Skin epidermis (tissue), 12 donors: ENCODE measurements at regions not wholly inside any gene's neighbourhood (a gene's known extent, or its start where the extent isn't known, plus 50 kb on each side); places are given as distances from the start of the nearest gene placed in this dataset.
"Not testable (repeated sequence)": the region's sequence is repeated elsewhere in the genome, so short reads cannot be mapped to it uniquely, and the experiment has no call there.

Experiments
- H3K27ac ChIP-seq, 21 experiments: fragments of 200-600 bp; sonication (generic) in 11 of 21; one replicate each; pipeline ENCODE4 v1.5.0; 2020; ENCODE audit warnings: mild to moderate bottlenecking in 3 of 21, inconsistent platforms in 2 of 21, moderate library complexity in 2 of 21
- H3K4me3 ChIP-seq, 7 experiments: fragments of 200-600 bp; sonication (generic) in 2 of 7; one replicate each; pipeline ENCODE4 v1.5.0; 2020; ENCODE audit warnings: inconsistent platforms in 2 of 7, mild to moderate bottlenecking in 2 of 7, moderate library complexity in 1 of 7

DNA sequence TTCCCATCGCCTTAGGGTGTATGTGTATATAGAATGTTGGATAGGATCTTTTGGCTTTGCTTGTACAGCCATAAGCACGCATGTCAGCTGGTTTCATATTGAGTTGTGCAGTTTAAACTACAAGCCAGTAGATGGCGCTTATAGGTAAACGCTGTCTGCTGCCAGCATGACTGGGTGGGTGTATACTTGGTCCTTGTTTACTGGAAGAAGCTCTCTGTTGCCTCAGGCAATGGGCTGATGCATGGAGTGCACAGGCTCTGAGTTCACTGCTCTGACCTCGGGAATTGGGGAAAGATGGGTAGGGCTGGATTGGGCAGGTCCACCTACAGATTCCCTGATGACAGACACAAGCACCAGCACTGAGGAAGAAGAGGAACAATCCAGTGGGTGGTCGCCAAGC lies 831.5 kb downstream of the STIM2 start:
- H3K27ac ChIP-seq, result no peak overlapping the region
- H3K4me3 ChIP-seq, result no peak overlapping the region

DNA sequence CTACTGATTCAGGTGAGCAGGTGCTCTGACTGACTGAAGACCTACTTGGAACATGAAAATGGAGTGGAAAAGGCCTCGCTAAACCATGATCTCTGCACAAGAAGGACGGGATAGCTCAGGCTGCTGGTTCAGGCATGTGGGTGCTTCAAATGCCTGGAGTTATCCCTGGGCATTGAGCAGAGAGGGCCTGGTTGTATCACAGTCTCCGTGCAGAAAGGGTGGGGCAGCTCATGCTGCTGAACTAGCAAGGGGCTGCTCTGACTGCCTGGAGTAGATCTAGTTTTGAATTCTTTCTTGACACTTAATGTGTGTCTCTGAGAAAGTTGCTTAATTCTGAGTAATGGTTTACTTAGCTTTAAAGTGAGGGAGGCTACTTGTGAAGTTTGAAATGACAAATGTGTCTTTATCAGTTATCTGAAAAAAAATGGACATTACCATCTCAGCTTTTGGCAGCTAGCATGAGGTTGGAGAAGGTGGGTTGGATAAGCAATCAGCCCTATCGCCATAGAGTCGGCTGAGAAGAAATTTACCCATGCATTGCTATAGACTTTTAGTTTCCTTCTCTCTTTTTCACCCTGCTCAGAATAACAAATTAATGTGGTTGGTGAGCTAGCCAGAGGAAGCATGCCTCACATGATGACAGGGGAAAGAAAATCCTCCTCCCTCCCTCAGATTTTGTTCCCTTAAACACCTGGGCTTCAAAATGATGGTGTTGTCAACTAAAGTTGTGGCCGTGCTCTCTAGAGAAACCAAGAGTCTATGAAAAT lies 832.4 kb downstream of the STIM2 start:
- Histone ChIP-seq H3K4me3 (no peak overlapping the region), H3K27ac (no peak overlapping the region)

DNA sequence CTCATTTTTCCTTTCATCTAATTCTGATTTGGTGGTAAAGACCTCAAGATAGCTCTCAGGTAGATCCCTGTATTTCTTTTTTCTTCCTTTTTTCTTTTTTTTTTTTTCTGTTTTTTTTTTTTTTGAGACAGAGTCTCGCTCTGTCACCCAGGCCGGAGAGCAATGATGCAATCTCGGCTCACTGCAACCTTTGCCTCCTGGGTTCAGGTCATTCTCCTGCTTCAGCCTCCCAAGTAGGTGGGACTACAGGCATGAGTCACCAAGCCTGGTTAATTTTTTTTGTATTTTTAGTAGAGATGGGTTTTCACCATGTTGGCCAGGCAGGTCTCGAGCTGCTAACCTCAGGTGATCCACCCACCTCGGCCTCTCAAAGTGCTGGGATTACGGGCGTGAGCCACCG lies 835.6 kb downstream of the STIM2 start:
- H3K27ac ChIP-seq, result not testable (repeated sequence)

DNA sequence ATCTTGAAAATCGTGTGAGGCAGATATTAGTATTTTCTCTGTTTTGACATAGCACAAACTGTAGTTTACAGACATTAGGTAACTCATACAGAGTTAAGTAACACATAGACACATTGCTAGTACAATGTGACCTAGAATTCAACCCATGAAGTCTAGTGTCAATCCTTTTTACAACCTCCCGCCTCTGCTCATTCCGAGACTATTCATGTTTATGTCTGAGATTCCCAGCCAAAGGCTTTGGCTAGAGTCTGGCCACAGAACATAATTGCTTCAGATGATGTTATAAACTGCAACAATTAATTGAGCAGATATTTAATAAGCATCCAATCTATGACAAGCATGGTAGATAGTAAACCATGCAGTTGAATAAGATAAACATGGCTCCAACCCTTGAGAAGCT lies 841.0 kb downstream of the STIM2 start:
- Histone ChIP-seq H3K27ac (peak overlapping the region in 1 of 21 experiments; percentile 3), H3K4me3 (no peak overlapping the region)

More for the DNA sequence above, 835.6 kb downstream of the STIM2 start:
- not testable (repeated sequence) for H3K4me3 ChIP-seq

DNA sequence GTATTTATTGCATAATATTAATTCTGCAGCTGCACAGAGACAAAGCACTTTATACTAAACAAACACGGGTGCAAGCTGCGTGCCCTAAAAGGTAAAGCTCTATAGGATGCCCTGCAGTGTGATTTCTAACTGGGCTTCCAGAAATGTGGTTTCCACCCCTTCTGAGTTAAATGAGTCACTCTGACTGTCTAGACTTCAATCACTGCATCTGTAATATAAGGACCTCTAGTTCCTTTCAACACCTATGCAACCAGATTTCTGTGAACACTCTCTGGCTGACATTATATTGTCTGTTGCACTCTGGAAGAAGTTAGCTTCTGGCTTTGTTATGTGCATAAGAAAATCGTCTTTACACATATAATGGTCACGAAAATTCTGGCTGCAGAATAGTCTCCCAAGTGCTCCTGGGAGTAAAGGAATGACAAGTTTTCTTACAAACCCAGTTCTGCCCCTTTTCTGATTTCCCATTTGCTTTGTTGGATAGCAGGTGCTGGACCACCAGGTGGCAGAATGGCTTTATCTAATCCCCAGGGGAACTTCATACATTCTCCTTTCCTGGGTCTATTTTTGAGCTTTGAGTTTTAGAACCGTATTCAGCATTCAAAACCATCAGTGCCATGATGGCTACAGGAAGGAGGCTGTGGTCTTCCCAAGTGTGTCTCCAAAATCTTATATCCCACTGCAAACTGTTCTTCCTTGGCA lies 842.2 kb downstream of the STIM2 start:
- H3K4me3 ChIP-seq, result no peak overlapping the region
- no peak overlapping the region for H3K27ac ChIP-seq

DNA sequence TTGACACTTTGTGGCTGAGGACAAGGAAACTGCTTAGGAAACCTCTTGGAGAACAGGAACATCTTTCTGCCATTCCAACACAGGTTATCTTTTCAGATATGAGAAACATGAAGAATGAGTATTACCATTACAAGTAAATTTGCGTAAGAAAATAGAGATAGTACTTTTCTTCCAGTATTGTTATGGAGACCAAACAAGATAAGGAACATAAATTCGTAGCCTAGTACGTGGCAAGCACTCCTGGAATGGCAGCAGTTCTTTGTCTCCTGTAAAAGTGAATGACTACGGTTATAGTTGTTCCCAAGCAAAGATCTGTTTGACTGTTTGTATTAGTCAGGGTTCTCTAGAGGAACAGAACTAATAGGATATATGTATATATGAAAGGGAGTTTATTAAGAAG lies 843.1 kb downstream of the STIM2 start:
- H3K4me3 ChIP-seq, result no peak overlapping the region
- no peak overlapping the region for H3K27ac ChIP-seq

DNA sequence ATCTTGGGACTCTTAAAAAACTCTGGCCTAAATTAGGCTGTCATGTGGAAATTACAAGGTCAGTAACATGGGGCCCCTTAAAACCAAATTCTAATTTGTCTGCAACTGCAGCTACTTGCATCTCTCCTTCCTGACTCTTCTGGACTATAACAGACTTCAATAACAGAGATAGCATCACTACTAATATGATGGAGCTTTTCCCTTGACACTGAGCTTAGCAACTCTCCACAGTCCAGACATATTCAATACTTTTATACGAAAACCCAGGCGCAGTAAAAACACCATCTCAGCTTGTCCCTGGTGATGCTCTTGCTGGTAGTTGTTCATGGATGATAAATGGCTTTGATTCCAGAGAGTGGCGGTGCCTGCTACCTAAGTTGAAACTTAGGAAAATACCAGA lies 850.4 kb downstream of the STIM2 start:
- Histone ChIP-seq H3K4me3 (no peak overlapping the region), H3K27ac (no peak overlapping the region)

DNA sequence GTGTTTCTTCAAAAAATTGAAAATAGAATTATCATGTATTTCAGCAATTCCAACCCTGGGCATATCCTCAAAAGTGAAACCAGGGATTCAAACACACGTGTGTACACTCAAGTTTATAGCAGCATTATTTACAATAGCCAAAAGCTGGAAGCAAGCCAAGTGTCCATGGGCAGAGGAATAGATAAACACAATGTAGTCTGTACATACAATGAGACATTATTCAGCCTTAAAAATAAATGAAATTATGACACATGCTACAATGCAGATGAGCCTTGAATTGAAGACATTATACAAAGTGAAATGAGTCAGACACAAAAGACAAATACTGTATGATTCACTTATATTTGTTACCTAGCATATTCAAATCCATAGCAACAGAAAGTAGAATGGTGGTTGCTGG lies 853.4 kb downstream of the STIM2 start:
- no peak overlapping the region for H3K4me3 ChIP-seq
- no peak overlapping the region for H3K27ac ChIP-seq

DNA sequence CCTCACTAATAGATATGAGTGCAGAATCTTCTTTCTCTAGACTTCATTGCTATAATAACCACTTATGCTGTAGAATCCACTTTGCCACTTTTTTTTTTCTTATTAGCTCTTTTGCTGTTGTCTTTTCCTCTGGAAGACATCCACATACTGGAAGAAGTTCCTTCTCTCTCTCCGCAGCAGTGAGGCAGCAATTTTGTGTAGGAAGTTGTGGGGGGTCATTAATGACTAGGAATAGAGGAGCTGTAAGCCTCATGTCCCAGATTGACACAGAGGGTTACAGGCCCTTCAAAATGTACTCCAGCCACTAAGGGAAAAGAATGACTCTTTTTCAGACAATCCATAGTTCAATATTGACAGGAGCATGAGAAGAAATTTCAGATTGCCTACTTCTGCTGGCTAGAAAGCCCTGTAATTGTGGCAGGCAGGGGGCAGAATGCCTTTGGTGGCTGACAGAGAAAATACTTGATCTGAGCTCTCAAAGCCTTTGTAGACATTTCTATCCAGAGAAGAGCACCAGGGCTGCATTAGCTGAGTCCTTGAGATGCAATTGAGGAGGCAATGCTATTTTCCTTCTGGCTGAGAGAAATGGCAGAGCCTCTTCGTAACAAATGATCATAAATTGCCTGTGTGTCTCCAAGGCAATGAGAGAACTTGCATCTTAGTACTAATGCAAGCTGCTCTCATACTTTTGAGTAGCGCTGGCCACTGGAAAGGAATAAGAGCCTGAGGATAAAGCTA lies 856.2 kb downstream of the STIM2 start:
- Histone ChIP-seq H3K4me3 (no peak overlapping the region), H3K27ac (no peak overlapping the region)

DNA sequence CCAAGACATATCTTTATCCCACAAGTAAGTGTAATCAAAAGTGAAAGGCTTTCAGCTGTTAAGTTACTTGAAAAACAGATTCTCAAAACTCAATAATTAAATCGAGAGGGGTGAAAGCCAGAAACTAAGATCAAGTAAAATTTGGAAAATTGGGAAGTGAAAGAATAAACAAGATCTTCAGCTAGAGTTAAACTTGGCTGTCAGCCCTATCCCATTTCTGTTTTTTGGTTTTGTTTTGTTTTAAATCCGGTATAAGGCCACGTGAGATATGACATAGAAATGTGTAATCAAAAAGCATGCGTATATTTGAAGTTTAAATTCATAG lies 856.8 kb downstream of the STIM2 start:
- no peak overlapping the region for H3K4me3 ChIP-seq
- no peak overlapping the region for H3K27ac ChIP-seq

DNA sequence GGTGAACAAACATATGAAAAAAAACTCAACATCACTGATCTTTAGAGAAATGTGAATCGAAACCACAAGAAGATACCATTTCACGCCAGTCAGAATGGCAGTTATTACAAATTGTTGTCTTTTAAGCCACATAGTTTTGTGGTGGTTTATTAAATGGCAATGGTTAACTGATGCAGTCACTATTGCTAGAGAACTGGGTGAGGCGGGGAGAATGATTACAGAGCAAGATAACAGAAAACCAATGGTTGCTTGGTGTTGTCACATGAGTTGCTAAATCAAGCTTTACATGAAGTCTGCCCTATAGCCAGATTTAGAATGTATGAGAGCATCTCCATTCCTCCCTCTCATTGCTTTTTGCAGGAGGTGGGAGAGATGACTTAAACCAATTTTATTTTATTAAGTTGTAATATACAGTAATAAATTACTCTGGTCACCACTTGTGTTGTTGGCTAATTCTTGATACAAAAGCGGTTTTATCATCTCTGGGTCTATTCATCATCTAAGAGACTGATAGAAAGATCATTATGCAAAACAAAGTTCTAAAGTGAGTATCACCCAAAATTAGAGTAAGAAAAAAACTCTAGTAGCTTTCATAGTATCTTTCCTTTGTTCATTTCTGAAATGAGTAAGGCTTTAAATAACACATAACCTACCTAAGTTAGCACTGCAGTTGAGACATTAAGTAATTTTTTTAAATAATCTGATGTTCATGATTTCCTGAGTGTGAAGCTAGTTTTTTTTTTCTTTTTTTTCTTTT lies 859.5 kb downstream of the STIM2 start:
- no peak overlapping the region for H3K4me3 ChIP-seq
- no peak overlapping the region for H3K27ac ChIP-seq

DNA sequence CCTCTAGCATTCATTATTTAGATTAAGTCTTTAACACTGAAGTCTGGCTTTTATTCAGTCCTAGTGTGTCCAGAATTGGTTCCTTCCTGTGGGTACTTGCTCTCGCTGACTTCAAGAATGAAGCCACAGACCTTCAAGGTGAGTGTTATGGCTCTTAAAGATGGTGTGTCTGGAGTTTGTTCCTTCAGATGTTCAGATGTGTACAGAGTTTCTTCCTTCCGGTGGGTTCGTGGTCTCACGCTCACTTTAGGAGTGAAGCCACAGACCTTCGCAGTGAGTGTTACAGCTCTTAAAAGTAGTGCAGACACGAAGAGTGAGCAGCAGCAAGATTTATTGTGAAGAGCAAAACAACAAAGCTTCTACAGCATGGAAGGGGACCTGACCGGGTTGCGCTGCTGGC lies 860.6 kb downstream of the STIM2 start:
- Histone ChIP-seq H3K27ac (no peak overlapping the region), H3K4me3 (no peak overlapping the region)

DNA sequence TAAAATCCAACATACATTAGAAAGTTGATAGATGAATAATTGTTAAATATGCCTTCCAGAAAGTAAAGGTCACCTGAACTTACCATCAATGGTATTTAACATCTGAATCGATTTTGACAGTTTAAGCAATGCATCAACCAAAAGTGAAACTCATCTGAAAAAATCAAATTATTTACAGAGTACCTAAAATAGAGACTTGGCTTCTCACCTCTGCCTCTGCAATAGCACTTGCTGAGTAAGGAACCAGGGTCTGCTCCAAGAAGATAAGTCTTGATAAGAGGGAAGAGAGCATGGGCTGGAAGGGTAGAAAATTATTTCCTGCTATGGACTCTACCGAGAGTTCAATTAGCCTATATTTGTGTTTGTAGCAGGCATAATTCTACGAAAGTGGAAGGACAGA lies 868.3 kb downstream of the STIM2 start:
- Histone ChIP-seq H3K4me3 (no peak overlapping the region), H3K27ac (no peak overlapping the region)

DNA sequence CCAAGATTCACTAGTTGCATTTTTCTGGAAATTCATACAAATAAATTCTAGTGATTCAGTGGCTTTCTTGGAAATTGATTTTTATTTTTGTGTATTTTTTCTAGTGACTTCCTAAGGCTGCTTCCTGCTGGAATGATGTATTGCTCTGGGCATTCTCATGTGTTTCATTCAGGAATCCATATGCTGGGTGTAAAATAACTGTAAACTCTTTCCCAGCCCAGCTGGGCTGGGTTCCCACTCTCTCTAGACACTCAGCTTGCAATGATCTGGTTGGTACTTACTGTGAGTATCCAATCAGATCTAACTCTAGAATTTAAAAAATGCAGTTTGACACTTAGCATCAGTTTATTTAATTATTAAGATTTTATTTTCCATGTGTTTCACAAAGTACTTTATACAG lies 882.2 kb downstream of the STIM2 start:
- no peak overlapping the region for H3K4me3 ChIP-seq
- no peak overlapping the region for H3K27ac ChIP-seq

DNA sequence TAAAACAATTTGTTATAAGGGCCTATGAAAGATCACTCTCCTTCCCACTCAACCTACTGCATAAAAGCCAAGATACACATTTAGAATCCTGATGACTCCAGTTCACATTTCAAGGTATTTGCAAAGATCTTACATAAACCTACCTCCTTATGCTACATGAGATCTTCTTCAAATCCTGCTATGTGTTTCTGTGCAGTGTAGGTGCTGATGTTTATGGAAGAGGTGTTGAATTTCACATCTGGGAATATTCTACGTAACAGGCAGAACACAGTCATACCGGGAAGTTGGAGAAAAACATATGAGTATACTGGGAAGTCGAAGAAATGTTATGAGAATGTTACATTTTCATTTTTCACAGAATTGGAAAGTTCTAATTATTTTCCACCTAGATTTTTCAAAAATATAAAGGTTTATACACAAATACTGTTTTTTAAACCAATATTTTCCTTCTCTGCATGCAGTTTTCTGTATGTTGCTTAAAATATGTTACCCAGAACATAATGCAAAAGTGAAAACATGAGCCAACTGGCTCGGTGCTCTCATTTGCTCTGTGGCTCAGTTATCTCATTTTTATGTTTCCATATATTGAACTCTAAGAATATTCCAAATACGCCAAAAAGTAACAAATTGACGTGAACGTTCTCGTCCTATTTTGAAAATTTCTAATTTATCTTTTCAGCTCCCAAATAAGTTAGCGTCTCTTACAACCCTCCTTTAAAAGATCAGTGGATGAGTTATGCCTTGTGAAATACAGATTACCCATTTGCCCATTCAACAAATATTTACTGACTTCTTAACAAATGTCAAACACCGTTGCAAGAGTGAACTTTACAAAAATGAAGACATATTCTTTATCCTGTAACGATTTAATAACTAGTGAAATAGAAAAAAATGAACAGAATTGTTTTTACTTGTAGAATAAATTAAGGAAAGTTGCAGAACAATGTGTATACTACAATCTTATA lies 899.3 kb downstream of the STIM2 start:
- no peak overlapping the region for H3K27ac ChIP-seq

DNA sequence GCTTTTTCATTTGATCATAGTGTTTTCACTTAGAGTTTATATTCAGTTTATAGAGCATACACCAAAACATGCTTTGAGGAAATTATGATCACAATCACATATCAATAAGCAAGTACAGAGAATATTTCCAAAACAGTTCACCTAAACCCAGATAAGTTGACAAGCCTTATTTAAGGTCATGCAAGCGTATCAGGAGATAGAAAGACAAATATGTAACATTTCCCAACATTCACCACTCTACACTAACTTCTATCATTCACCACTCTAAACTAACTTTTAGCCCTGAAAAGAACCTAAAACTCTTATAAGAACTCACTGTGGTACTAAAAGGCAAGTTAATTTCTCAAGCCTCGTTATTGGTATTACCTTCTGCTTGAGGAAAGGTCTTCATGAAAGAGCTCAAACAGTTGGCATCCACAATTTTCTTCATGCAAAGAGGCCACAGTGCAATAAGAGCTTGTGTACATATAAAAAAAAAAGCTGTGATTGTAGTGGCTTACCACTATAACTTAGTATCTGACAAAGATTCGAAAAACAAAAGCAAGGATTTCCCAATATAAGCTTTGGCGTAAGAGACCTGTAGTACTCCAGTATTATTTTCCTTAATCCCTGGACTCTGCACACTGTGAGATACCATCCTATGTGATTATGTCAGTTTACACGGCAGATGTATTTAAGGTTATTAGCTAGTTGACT lies 903.3 kb downstream of the STIM2 start:
- H3K4me3 ChIP-seq, result no peak overlapping the region
- H3K27ac ChIP-seq, result no peak overlapping the region

More for the DNA sequence above, 899.3 kb downstream of the STIM2 start:
- H3K4me3 ChIP-seq, result no peak overlapping the region

DNA sequence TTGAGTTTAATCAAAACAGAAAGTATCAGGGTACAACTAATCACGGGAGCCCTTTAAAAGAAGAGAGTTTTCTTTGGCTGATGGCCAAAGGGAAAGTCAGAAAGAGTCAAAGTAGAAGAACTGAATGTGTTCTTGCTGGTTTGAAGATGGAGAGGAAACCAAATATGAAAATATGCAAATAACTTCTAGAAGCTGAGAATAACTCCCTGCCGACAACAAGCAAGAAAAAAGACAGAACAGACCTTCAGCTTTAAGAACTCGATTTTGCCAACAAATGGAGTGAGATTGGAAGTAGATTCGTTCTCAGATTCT lies 903.8 kb downstream of the STIM2 start:
- H3K4me3 ChIP-seq, result no peak overlapping the region
- H3K27ac ChIP-seq, result no peak overlapping the region

DNA sequence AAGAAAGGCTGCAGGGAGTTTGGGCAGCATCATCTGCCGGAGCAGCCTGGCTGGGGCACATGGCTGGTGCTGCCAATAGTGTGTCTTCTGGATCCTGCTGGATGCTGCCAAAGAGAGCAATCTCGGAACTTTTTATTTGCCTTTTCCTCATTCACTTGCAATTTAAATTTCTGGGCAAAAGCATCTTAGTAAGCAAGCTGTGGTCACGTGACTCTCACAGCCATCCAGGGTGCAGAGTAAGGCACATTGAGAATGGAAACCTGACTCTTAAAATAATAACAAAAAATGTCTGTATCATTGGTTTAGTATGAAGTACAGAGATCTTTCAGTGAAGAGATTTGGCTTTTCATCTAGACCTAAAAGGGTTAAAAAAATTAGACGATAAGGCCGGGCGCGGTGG lies 910.3 kb downstream of the STIM2 start:
- H3K4me3 ChIP-seq, result no peak overlapping the region

DNA sequence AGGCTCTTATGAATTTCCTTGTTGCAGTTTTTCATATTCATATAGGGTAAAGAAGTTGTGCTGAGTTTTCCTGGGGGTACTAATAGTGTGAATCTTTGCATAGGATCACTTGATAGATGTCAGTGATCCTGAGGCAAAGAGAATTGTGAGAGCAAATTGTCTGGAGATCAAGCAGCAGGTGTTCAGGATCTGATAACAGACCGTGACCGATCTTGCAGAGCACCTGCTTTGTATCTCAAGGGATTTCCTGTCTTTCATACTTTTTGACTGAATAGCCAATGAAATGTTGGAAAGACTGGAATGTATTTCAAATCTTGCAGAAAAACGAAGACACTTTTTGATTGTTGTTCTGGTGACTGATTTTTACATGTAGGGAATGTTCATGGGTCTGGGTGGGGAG lies 914.5 kb downstream of the STIM2 start:
- Histone ChIP-seq H3K4me3 (no peak overlapping the region), H3K27ac (no peak overlapping the region)

More for the DNA sequence above, 910.3 kb downstream of the STIM2 start:
- H3K27ac ChIP-seq, result no peak overlapping the region
